ENCODE measurements at regions not wholly inside any gene's neighbourhood (a gene's known extent, or its start where the extent isn't known, plus 50 kb on each side); places are given as distances from the start of the nearest gene placed in this dataset.

- DNase-seq (ENCODE audit: low spot score) (no peak), ATAC-seq (no peak)
- Mint-ChIP-seq H3K36me3 (no peaks in the 10 kb centered on the region), H3K4me3 (no peak overlapping the region), H3K4me1 (peaks cover 36% of the 10 kb centered on the region), H3K9me3 (peaks cover 11% of the 10 kb centered on the region), H3K27ac (no peak overlapping the region), H3K27me3 (ENCODE audit: low read depth) (peaks cover 25% of the 10 kb centered on the region)
- POLR2A ChIA-PET: no interaction called here
- CTCF ChIA-PET: interaction anchor here (1.8 kb wide), 1 partner anchor 24 kb away, joined by 4 read pairs; no protein-coding TSS in a partner anchor
- TF ChIP-seq CREB1 (CRISPR knock-in tag; IDR thresholded peaks at IDR 0.05): no peak
- TF ChIP-seq TCF7 (CRISPR knock-in tag; IDR thresholded peaks at IDR 0.05; ENCODE audit: low read depth): no peak
- TF ChIP-seq ATF1 (CRISPR knock-in tag; IDR thresholded peaks at IDR 0.05): no peak
- TF ChIP-seq ATF3 (CRISPR knock-in tag; conservative IDR thresholded peaks at IDR 0.05): no peak
- no peak for TF ChIP-seq GABPB1 (CRISPR knock-in tag; IDR thresholded peaks at IDR 0.05)
- no peak for TF ChIP-seq ZNF263 (CRISPR knock-in tag; IDR thresholded peaks at IDR 0.05; ENCODE audit: low read depth)
- TF ChIP-seq AR (CRISPR knock-in tag; IDR thresholded peaks at IDR 0.05): no peak
These were observed 96.5 kb upstream of the LHX1 start for GRCh38 chr17:36840796-36841195.

- Mint-ChIP-seq H3K27ac (no peak overlapping the region), H3K4me1 (peaks cover 31% of the 10 kb centered on the region), H3K27me3 (ENCODE audit: low read depth) (peaks cover 28% of the 10 kb centered on the region), H3K4me3 (0 out of 2 replicates have a peak overlapping the region, but pooled peaks have one; percentile 12), H3K36me3 (no peaks in the 10 kb centered on the region), H3K9me3 (peaks cover 11% of the 10 kb centered on the region)
- TF ChIP-seq RORB (CRISPR knock-in tag; IDR thresholded peaks at IDR 0.05): no peak
- no peak for TF ChIP-seq ELF4 (CRISPR knock-in tag; IDR thresholded peaks at IDR 0.05; ENCODE audit: low read depth)
- no peak for TF ChIP-seq ZMAT4 (CRISPR knock-in tag; IDR thresholded peaks at IDR 0.05)
- no peak for TF ChIP-seq E2F5 (CRISPR knock-in tag; IDR thresholded peaks at IDR 0.05)
- no peak for TF ChIP-seq ZNF671 (CRISPR knock-in tag; IDR thresholded peaks at IDR 0.05)
- no peak for TF ChIP-seq NFE2L1 (CRISPR knock-in tag; IDR thresholded peaks at IDR 0.05)
- no peak for TF ChIP-seq ESRRA (CRISPR knock-in tag; IDR thresholded peaks at IDR 0.05; ENCODE audit: borderline replicate concordance)
- no peak for TF ChIP-seq KAT7 (CRISPR knock-in tag; IDR thresholded peaks at IDR 0.05; ENCODE audit: borderline replicate concordance)
- no peak for TF ChIP-seq E2F1 (CRISPR knock-in tag; IDR thresholded peaks at IDR 0.05)
- TF ChIP-seq MAX (CRISPR knock-in tag; IDR thresholded peaks at IDR 0.05): no peak
- TF ChIP-seq CREB1 (CRISPR knock-in tag; IDR thresholded peaks at IDR 0.05): no peak
- DNase-seq (ENCODE audit: low spot score) (no peak), ATAC-seq (no peak)
- ChIA-PET POLR2A (interaction anchor here (0.6 kb wide), 1 partner anchor 23 kb away, joined by 3 read pairs; no protein-coding TSS in a partner anchor), CTCF (interaction anchor here (0.6 to 2.4 kb wide), 7 partner anchors 10 to 1023 kb away, joined by 3 to 8 read pairs (median 3); no protein-coding TSS in a partner anchor)
These were observed 95.0 kb upstream of the LHX1 start for GRCh38 chr17:36842231-36842819.

Measured in WTC11 (cell line).